HEK293 (cell line): ENCODE measurements at regions not wholly inside any gene's neighbourhood (a gene's known extent, or its start where the extent isn't known, plus 50 kb on each side); places are given as distances from the start of the nearest gene placed in this dataset.
A peak's percentile ranks its signal among the peaks of the same experiment; 100 is the strongest.

ENCODE experiments used
- SP7 ChIP-seq: fragments of 450-650 bp; formaldehyde crosslinking; IDR thresholded peaks from 2 replicates; pipeline ENCODE4 v1.5.1; 2016; ENCODE audit warnings: missing biosample characterization, missing genetic modification characterization
- ZBTB10 ChIP-seq: fragments of 450-650 bp; formaldehyde crosslinking; IDR thresholded peaks from 2 replicates; pipeline ENCODE4 v1.5.1; 2016; ENCODE audit warnings: missing biosample characterization, missing genetic modification characterization
- ZBTB21 ChIP-seq: fragments of 450-650 bp; formaldehyde crosslinking; IDR thresholded peaks from 2 replicates; pipeline ENCODE4 v1.5.1; 2017; ENCODE audit warnings: missing biosample characterization, missing genetic modification characterization
- ZBTB44 ChIP-seq: fragments of 450-650 bp; IDR thresholded peaks from 2 replicates; pipeline ENCODE4 v1.5.1; 2018; ENCODE audit warnings: missing biosample characterization, mild to moderate bottlenecking, missing genetic modification characterization
- ZEB2 ChIP-seq: fragments of 450-650 bp; formaldehyde crosslinking; IDR thresholded peaks from 2 replicates; pipeline ENCODE4 v1.5.1; 2016; ENCODE audit warnings: missing biosample characterization, missing genetic modification characterization
- ZFHX2 ChIP-seq: fragments of 450-650 bp; formaldehyde crosslinking; conservative IDR thresholded peaks from 2 replicates; pipeline ENCODE4 v1.5.1; 2016; ENCODE audit warnings: missing biosample characterization, missing genetic modification characterization
- ZNF184 ChIP-seq: fragments of 450-650 bp; IDR thresholded peaks from 2 replicates; pipeline ENCODE4 v1.5.1; 2018; ENCODE audit warnings: missing biosample characterization, mild to moderate bottlenecking, missing genetic modification characterization
- ZNF311 ChIP-seq: fragments of 450-650 bp; formaldehyde crosslinking; IDR thresholded peaks from 2 replicates; pipeline ENCODE4 v1.5.1; 2017; ENCODE audit warnings: missing biosample characterization, missing genetic modification characterization, borderline replicate concordance
- ZNF362 ChIP-seq: fragments of 450-650 bp; formaldehyde crosslinking; IDR thresholded peaks from 2 replicates; pipeline ENCODE4 v1.5.1; 2016; ENCODE audit warnings: missing biosample characterization, missing genetic modification characterization
- ZNF510 ChIP-seq: fragments of 450-650 bp; formaldehyde crosslinking; IDR thresholded peaks from 2 replicates; pipeline ENCODE4 v1.5.1; 2018; ENCODE audit warnings: mild to moderate bottlenecking, missing genetic modification characterization, missing biosample characterization; ENCODE audit not compliant: insufficient replicate concordance
- ZNF530 ChIP-seq: fragments of 450-650 bp; formaldehyde crosslinking; IDR thresholded peaks from 2 replicates; pipeline ENCODE4 v1.5.1; 2016; ENCODE audit warnings: low read depth, missing biosample characterization, missing genetic modification characterization
- ZNF549 ChIP-seq: fragments of 450-650 bp; IDR thresholded peaks from 2 replicates; pipeline ENCODE4 v1.5.1; 2018; ENCODE audit warnings: missing biosample characterization, missing genetic modification characterization, mild to moderate bottlenecking, inconsistent platforms, moderate library complexity
- ZNF558 ChIP-seq: fragments of 450-650 bp; formaldehyde crosslinking; IDR thresholded peaks from 2 replicates; pipeline ENCODE4 v1.5.1; 2016; ENCODE audit warnings: missing biosample characterization, missing genetic modification characterization
- ZNF660 ChIP-seq: fragments of 450-650 bp; IDR thresholded peaks from 2 replicates; pipeline ENCODE4 v1.5.1; 2018; ENCODE audit warnings: missing biosample characterization, mild to moderate bottlenecking, missing genetic modification characterization
- ZNF776 ChIP-seq: fragments of 450-650 bp; formaldehyde crosslinking; IDR thresholded peaks from 2 replicates; pipeline ENCODE4 v1.5.0; 2017; ENCODE audit warnings: missing biosample characterization, missing genetic modification characterization, borderline replicate concordance
- ZXDB ChIP-seq: fragments of 450-650 bp; formaldehyde crosslinking; IDR thresholded peaks from 2 replicates; pipeline ENCODE4 v1.5.1; 2016; ENCODE audit warnings: missing biosample characterization, missing genetic modification characterization
- TF ChIP-seq, protein P1 (sequence below): fragments of 450-650 bp; formaldehyde crosslinking; conservative IDR thresholded peaks from 2 replicates; pipeline ENCODE4 v1.5.1; 2016; ENCODE audit warnings: low read depth, missing biosample characterization, missing genetic modification characterization

- TF ChIP-seq, protein P1, sequence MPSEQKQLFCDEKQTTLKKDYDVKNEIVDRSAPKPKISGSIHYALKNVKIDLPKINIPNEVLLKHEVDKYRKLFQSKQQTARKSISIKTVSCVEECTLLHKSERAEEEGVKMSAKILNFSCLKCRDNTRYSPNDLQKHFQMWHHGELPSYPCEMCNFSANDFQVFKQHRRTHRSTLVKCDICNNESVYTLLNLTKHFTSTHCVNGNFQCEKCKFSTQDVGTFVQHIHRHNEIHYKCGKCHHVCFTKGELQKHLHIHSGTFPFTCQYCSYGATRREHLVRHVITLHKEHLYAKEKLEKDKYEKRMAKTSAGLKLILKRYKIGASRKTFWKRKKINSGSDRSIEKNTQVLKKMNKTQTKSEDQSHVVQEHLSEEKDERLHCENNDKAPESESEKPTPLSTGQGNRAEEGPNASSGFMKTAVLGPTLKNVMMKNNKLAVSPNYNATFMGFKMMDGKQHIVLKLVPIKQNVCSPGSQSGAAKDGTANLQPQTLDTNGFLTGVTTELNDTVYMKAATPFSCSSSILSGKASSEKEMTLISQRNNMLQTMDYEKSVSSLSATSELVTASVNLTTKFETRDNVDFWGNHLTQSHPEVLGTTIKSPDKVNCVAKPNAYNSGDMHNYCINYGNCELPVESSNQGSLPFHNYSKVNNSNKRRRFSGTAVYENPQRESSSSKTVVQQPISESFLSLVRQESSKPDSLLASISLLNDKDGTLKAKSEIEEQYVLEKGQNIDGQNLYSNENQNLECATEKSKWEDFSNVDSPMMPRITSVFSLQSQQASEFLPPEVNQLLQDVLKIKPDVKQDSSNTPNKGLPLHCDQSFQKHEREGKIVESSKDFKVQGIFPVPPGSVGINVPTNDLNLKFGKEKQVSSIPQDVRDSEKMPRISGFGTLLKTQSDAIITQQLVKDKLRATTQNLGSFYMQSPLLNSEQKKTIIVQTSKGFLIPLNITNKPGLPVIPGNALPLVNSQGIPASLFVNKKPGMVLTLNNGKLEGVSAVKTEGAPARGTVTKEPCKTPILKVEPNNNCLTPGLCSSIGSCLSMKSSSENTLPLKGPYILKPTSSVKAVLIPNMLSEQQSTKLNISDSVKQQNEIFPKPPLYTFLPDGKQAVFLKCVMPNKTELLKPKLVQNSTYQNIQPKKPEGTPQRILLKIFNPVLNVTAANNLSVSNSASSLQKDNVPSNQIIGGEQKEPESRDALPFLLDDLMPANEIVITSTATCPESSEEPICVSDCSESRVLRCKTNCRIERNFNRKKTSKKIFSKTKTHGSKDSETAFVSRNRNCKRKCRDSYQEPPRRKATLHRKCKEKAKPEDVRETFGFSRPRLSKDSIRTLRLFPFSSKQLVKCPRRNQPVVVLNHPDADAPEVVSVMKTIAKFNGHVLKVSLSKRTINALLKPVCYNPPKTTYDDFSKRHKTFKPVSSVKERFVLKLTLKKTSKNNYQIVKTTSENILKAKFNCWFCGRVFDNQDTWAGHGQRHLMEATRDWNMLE (tag by site-specific recombination): 0 out of 2 replicates have a peak, but pooled peaks have one; percentile 41
- TF ChIP-seq ZNF558 (tag by site-specific recombination) (0 out of 2 replicates have a peak, but pooled peaks have one; percentile 41), ZEB2 (tag by site-specific recombination) (peak; percentile 58), ZNF776 (tag by site-specific recombination) (no peak), ZNF660 (tag by site-specific recombination) (peak; percentile 92), ZNF510 (peak; percentile 12), ZXDB (tag by site-specific recombination) (0 out of 2 replicates have a peak, but pooled peaks have one; percentile 32), ZNF549 (tag by site-specific recombination) (peak; percentile 52; the same call in 1 of the 2 replicates), ZBTB10 (tag by site-specific recombination) (no peak), ZBTB21 (tag by site-specific recombination) (0 out of 2 replicates have a peak, but pooled peaks have one; percentile 35), ZBTB44 (tag by site-specific recombination) (peak; percentile 94), ZFHX2 (tag by site-specific recombination) (no peak), ZNF362 (tag by site-specific recombination) (peak; percentile 77), ZNF530 (tag by site-specific recombination) (no peak), ZNF184 (tag by site-specific recombination) (peak; percentile 74; the same call in 1 of the 2 replicates), ZNF311 (tag by site-specific recombination) (no peak), SP7 (peak; percentile 69; the same call in 1 of the 2 replicates)
- TF ChIP-seq, all 188 proteins: peak for 21
These were observed 93.7 kb upstream of the TRPC3 start (continued) for GRCh38 chr4:122045533-122045932.
